ENCODE measurements at regions not wholly inside any gene's neighbourhood (a gene's known extent, or its start where the extent isn't known, plus 50 kb on each side); places are given as distances from the start of the nearest gene placed in this dataset.
"Not testable (repeated sequence)": the region's sequence is repeated elsewhere in the genome, so short reads cannot be mapped to it uniquely, and the experiment has no call there.

- no peak for TF ChIP-seq CTCF (IDR thresholded peaks at IDR 0.05; ENCODE audit: insufficient read depth, low read depth, low read length)
- POLR2A ChIA-PET, result no interaction called here
- no peak overlapping the region for H3K4me3 ChIP-seq (ENCODE audit: low read depth, low read length)
Observed at GRCh38 chr12:111122458-111122878, 202.1 kb upstream of the MYL2 start.

GRCh38 chr12:111121840-111122239, 201.5 kb upstream of the MYL2 start:
- Histone ChIP-seq H3K36me3 (ENCODE audit: control insufficient read depth, insufficient read depth, low read length) (no peaks in the 10 kb centered on the region), H3K27me3 (ENCODE audit: control insufficient read depth, insufficient read depth, low read length) (no peaks in the 10 kb centered on the region), H3K4me3 (ENCODE audit: low read depth, low read length) (no peak overlapping the region)
- CTCF ChIA-PET, result no interaction called here
- no peak for TF ChIP-seq CTCF (IDR thresholded peaks at IDR 0.05; ENCODE audit: insufficient read depth, low read depth, low read length)
- POLR2A ChIA-PET, result no interaction called here
- DNase-seq (ENCODE audit: low read depth), result no peak

More at GRCh38 chr12:111122458-111122878, 202.1 kb upstream of the MYL2 start:
- CTCF ChIA-PET, result no interaction called here
- no peak for DNase-seq (ENCODE audit: low read depth)
- Histone ChIP-seq H3K27me3 (ENCODE audit: control insufficient read depth, insufficient read depth, low read length) (no peaks in the 10 kb centered on the region), H3K36me3 (ENCODE audit: control insufficient read depth, insufficient read depth, low read length) (no peaks in the 10 kb centered on the region)

GRCh38 chr12:111120578-111120977, 200.2 kb upstream of the MYL2 start:
- CTCF ChIA-PET, result no interaction called here
- H3K27me3 ChIP-seq (ENCODE audit: control insufficient read depth, insufficient read depth, low read length), result no peaks in the 10 kb centered on the region
- POLR2A ChIA-PET, result no interaction called here
- no peak for DNase-seq (ENCODE audit: low read depth)
- H3K36me3 ChIP-seq (ENCODE audit: control insufficient read depth, insufficient read depth, low read length), result no peaks in the 10 kb centered on the region
- no peak overlapping the region for H3K4me3 ChIP-seq (ENCODE audit: low read depth, low read length)
- TF ChIP-seq CTCF (IDR thresholded peaks at IDR 0.05; ENCODE audit: insufficient read depth, low read depth, low read length), result no peak

- POLR2A ChIA-PET, result no interaction called here
- no peak for DNase-seq (ENCODE audit: low read depth)
- no peak for TF ChIP-seq CTCF (IDR thresholded peaks at IDR 0.05; ENCODE audit: insufficient read depth, low read depth, low read length)
- Histone ChIP-seq H3K36me3 (ENCODE audit: control insufficient read depth, insufficient read depth, low read length) (no peaks in the 10 kb centered on the region), H3K27me3 (ENCODE audit: control insufficient read depth, insufficient read depth, low read length) (0 out of 2 replicates have a peak, but pooled peaks cover 1% of the 10 kb centered on the region), H3K4me3 (ENCODE audit: low read depth, low read length) (no peak overlapping the region)
- CTCF ChIA-PET, result no interaction called here
Observed at GRCh38 chr12:111117017-111117416, 196.6 kb upstream of the MYL2 start.

- POLR2A ChIA-PET; H3K27me3 ChIP-seq (ENCODE audit: control insufficient read depth, insufficient read depth, low read length); CTCF ChIA-PET; H3K36me3 ChIP-seq (ENCODE audit: control insufficient read depth, insufficient read depth, low read length); DNase-seq (ENCODE audit: low read depth); H3K4me3 ChIP-seq (ENCODE audit: low read depth, low read length): not testable (repeated sequence)
Observed at GRCh38 chr12:111113313-111113712, 192.9 kb upstream of the MYL2 start.

- TF ChIP-seq CTCF (IDR thresholded peaks at IDR 0.05; ENCODE audit: insufficient read depth, low read depth, low read length), result no peak
- Histone ChIP-seq H3K27me3 (ENCODE audit: control insufficient read depth, insufficient read depth, low read length) (0 out of 2 replicates have a peak, but pooled peaks cover 1% of the 10 kb centered on the region), H3K36me3 (ENCODE audit: control insufficient read depth, insufficient read depth, low read length) (no peaks in the 10 kb centered on the region), H3K4me3 (ENCODE audit: low read depth, low read length) (no peak overlapping the region)
- CTCF ChIA-PET, result no interaction called here
- POLR2A ChIA-PET, result no interaction called here
- no peak for DNase-seq (ENCODE audit: low read depth)
Observed at GRCh38 chr12:111112311-111113098, 192.1 kb upstream of the MYL2 start.
